SK-N-SH treated with all-trans-retinoic acid at 6 μM for 48 hours (cell line): ENCODE measurements at regions not wholly inside any gene's neighbourhood (a gene's known extent, or its start where the extent isn't known, plus 50 kb on each side); places are given as distances from the start of the nearest gene placed in this dataset.
"Not testable (repeated sequence)": the region's sequence is repeated elsewhere in the genome, so short reads cannot be mapped to it uniquely, and the experiment has no call there.

Source experiments
- CREB5 ChIP-seq: fragments of 250-450 bp; sonication (Bioruptor Pico); IDR thresholded peaks from 2 replicates; pipeline ENCODE4 v1.5.1; 2020; ENCODE audit warnings: low read depth, mild to moderate bottlenecking, moderate library complexity
- CSDC2 ChIP-seq: fragments of 250-450 bp; sonication (Bioruptor Pico); IDR thresholded peaks from 2 replicates; pipeline ENCODE4 v1.5.0; 2020; ENCODE audit warnings: mild to moderate bottlenecking, moderate library complexity
- PATZ1 ChIP-seq: fragments of 250-450 bp; sonication (Bioruptor Pico); IDR thresholded peaks from 2 replicates; pipeline ENCODE4 v1.8.0; 2020; ENCODE audit warnings: mild to moderate bottlenecking, moderate library complexity, borderline replicate concordance
- PPARA ChIP-seq: fragments of 250-450 bp; sonication (Bioruptor Pico); IDR thresholded peaks from 2 replicates; pipeline ENCODE4 v1.5.0; 2020; ENCODE audit warnings: mild to moderate bottlenecking, borderline replicate concordance
- RARB ChIP-seq: fragments of 250-450 bp; sonication (Bioruptor Pico); IDR thresholded peaks from 2 replicates; pipeline ENCODE4 v1.8.0; 2021; ENCODE audit warnings: mild to moderate bottlenecking, moderate library complexity
- TSHZ2 ChIP-seq: fragments of 250-450 bp; sonication (Bioruptor Pico); IDR thresholded peaks from 2 replicates; pipeline ENCODE4 v1.5.0; 2020; ENCODE audit warnings: mild to moderate bottlenecking, moderate library complexity
- ZFP30 ChIP-seq: fragments of 450-650 bp; formaldehyde crosslinking; IDR thresholded peaks from 2 replicates; pipeline ENCODE4 v1.5.0; 2022; ENCODE audit warnings: mild to moderate bottlenecking, moderate library complexity

GRCh38 chr11:93065074-93065674 lies 95.7 kb downstream of the MTNR1B start:
- not testable (repeated sequence) for TF ChIP-seq CSDC2 (CRISPR knock-in tag); PATZ1; ZFP30 (CRISPR knock-in tag); CREB5 (CRISPR knock-in tag); TSHZ2 (CRISPR knock-in tag); RARB (CRISPR knock-in tag); PPARA (CRISPR knock-in tag)
